NCI-H1694 treated with DMSO at 0.1 percent for 48 hours (cell line): ENCODE measurements at regions not wholly inside any gene's neighbourhood (a gene's known extent, or its start where the extent isn't known, plus 50 kb on each side); places are given as distances from the start of the nearest gene placed in this dataset.

Experiments used
- DNase-seq: peaks from one replicate; lab custom pipeline; 2025; lab: John Stamatoyannopoulos, UW

DNA sequence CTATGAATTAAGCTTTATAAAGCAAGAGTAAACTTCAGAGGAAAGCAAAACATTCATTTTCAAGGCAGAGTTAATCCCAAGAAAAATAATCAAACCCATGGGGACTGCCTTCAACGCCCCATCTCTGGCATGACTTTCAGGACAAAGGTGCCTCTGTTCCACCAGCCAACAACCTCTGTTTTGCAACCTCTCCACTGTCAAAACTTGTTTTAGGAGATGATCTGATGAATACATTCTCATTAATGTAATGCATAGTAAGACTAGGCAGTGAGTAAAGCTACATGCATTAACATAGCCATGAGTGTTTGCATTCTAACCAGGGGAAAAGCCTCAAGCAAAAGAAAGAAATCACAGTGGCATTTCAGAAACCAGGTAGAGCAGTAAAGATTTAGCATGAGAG, 357.0 kb downstream of the FBXO15 start:
- no peak for DNase-seq

- no peak for DNase-seq
These were observed 360.3 kb downstream of the FBXO15 start for GRCh38 chr18:73787316-73787715.

- DNase-seq: no peak
These were observed 362.3 kb downstream of the FBXO15 start for GRCh38 chr18:73785300-73785699.

DNA sequence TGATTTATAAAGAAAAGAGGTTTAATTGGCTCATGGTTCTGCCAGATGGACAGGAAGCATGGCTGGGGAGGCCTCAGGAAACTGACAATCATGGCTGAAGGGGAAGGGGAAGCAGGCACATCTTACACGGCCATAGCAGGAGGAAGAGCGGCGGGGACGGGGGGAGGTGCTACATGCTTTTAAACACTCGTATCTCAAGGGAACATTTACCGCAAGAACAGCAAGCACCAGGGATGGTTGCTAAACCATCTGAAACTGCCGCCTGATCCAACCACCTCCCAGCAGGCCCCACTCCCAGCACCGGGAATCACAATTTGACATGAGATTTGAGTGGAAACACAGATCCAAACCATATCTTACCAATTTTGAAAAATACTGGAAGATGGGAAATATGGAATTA, 362.8 kb downstream of the FBXO15 start:
- no peak for DNase-seq

- no peak for DNase-seq
These were observed 365.2 kb downstream of the FBXO15 start for GRCh38 chr18:73782405-73782804.

- DNase-seq: no peak
These were observed 367.4 kb downstream of the FBXO15 start for GRCh38 chr18:73780218-73780617.

- DNase-seq: no peak
These were observed 369.6 kb downstream of the FBXO15 start for GRCh38 chr18:73778032-73778359.

GRCh38 chr18:73777356-73778031, 370.1 kb downstream of the FBXO15 start:
- no peak for DNase-seq

- DNase-seq: no peak
These were observed 372.7 kb downstream of the FBXO15 start for GRCh38 chr18:73774811-73775509.

GRCh38 chr18:73768043-73768442, 379.6 kb downstream of the FBXO15 start:
- no peak for DNase-seq

GRCh38 chr18:73766910-73767515, 380.6 kb downstream of the FBXO15 start:
- no peak for DNase-seq

GRCh38 chr18:73758446-73758845, 389.2 kb downstream of the FBXO15 start:
- no peak for DNase-seq

DNA sequence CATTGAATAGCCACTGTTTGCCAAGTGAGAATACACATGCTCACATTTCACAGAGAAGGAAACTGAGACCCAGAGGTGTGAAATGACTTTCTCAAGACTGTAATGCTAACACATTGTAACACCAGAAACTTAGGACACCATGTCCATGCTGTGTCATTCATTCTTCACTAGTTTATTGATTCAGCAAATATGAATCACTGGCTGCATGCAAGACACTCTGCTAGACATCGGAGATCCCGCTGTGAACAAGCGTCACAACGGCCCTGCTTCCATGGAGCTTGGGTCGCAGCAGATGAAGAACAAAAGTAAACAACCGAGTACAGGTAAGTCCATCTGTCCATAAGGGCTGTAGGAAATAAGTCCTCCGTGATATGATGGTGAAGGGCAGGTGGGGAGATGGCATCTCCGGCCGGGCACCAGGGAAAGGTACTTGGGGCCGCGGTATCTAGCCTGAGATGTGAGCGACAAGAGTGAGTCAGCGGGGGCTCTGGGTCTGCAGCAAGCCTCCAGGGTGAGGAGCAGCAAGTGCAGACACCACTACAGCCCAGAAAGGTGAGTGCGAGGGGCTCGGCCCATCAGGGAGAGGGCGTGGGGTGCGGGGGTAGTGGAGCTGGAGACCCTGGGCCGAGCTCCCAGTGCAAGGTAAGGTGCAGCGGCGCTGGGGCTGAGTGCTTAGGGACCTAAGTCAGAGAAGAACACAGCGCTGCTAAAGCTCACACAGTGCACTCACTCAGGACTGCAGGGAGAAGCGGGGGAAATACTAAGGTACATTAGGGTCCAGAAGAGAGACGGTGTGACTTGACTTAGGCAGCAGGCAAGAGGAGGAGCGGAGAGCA, 391.2 kb downstream of the FBXO15 start:
- DNase-seq: no peak

- DNase-seq: no peak
These were observed 394.7 kb downstream of the FBXO15 start for GRCh38 chr18:73752965-73753364.

DNA sequence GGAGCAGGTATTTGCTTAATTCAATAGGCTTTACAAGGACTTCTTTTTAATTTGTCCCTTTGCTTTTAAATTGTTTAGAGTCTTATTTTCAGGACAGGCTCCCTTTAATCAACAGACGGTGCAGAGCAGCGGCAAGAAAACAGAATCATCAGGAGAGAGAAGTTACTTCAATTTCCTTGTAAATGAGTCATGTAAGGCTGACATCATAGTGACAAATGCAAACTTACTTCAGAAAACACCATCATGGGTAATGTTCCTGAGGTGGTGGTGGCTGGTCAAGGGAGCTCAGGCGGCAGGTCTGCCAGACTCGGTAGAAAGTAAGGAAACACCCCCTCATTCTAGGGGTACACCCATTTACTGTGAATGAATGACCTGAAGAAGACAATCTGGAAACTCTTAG, 395.1 kb downstream of the FBXO15 start:
- DNase-seq: no peak

- DNase-seq: no peak
These were observed 397.6 kb downstream of the FBXO15 start for GRCh38 chr18:73750052-73750451.

DNA sequence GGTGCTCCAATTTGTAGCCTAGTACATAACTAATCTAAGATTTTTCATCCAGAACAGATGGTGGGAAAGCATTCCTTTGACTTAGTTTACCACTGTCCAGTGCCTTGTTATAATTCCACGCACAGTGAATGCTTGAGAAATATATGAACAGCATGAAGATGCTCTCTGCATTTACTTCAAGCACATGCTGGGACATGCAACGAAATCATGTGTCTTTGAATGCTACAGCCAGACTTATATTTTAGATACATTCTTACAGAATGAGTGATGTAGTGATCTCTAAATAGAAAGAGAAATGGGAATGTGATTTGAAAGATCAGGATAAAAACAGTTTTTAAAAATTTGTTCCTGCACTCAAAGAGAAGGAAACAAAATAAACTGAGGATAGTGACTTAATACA, 398.3 kb downstream of the FBXO15 start:
- DNase-seq: no peak

- DNase-seq: no peak
These were observed 398.9 kb downstream of the FBXO15 start for GRCh38 chr18:73748731-73749130.

DNA sequence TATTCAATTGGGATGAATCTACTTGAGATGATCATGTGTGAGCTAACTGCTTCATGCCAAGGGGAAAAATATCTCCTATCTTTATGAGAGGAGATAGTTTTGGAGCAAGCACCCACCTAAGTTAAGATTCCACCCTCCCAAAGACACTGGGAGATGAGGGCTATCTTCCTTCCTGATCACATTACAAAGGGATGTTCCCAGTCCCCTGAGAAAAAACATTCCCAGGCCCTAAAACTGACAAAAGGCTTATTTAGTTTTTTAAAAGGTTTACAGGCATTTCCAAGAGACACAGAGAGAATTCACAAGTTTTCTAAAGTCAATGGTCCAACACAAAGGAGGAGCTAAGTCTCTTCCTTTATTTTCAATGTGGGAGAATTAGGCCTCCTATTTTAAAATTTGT, 401.5 kb downstream of the FBXO15 start:
- DNase-seq: no peak

- DNase-seq: no peak
These were observed 404.7 kb downstream of the FBXO15 start for GRCh38 chr18:73742957-73743356.

- no peak for DNase-seq
These were observed 405.7 kb downstream of the FBXO15 start for GRCh38 chr18:73741946-73742345.

GRCh38 chr18:73739098-73739497, 408.5 kb downstream of the FBXO15 start:
- no peak for DNase-seq

GRCh38 chr18:73737990-73738389, 409.6 kb downstream of the FBXO15 start:
- DNase-seq: no peak
